Neuronal stem cell (in vitro differentiated cells): ENCODE measurements at regions not wholly inside any gene's neighbourhood (a gene's known extent, or its start where the extent isn't known, plus 50 kb on each side); places are given as distances from the start of the nearest gene placed in this dataset.
A peak's percentile ranks its signal among the peaks of the same experiment; 100 is the strongest.
"Not testable (repeated sequence)": the region's sequence is repeated elsewhere in the genome, so short reads cannot be mapped to it uniquely, and the experiment has no call there.

Experiments
- DNase-seq: peaks from one replicate; pipeline ENCODE4 v3.0.0-alpha.2; 2013; ENCODE audit warnings: low spot score
- H2AFZ ChIP-seq: one replicate; pipeline ENCODE4 v1.6.1; 2013; ENCODE audit warnings: mild to moderate bottlenecking, low read length, inconsistent platforms
- H2AK5ac ChIP-seq: 2 replicates; pipeline ENCODE4 v1.6.1; 2013; ENCODE audit warnings: low read depth, mild to moderate bottlenecking, inconsistent platforms, low read length, moderate library complexity, mixed read lengths
- H2BK120ac ChIP-seq: 2 replicates; pipeline ENCODE4 v1.6.1; 2013; ENCODE audit warnings: low read depth, mild to moderate bottlenecking, inconsistent platforms, low read length, moderate library complexity, mixed read lengths
- H2BK12ac ChIP-seq: one replicate; pipeline ENCODE4 v1.6.1; 2013; ENCODE audit warnings: low read length, inconsistent platforms
- H2BK15ac ChIP-seq: 2 replicates; pipeline ENCODE4 v1.6.1; 2013; ENCODE audit warnings: mild to moderate bottlenecking, low read length, inconsistent platforms, mixed read lengths
- H2BK5ac ChIP-seq: one replicate; pipeline ENCODE4 v1.6.1; 2013; ENCODE audit warnings: inconsistent platforms, mild to moderate bottlenecking, low read length, moderate library complexity
- H3K14ac ChIP-seq: one replicate; pipeline ENCODE4 v1.6.1; 2013; ENCODE audit warnings: low read length, inconsistent platforms
- H3K18ac ChIP-seq: 2 replicates; pipeline ENCODE4 v1.6.1; 2013; ENCODE audit warnings: low read length, inconsistent platforms
- H3K23ac ChIP-seq: 2 replicates; pipeline ENCODE4 v1.6.1; 2013; ENCODE audit warnings: low read depth, mild to moderate bottlenecking, mixed read lengths, low read length, inconsistent platforms; ENCODE audit not compliant: poor library complexity
- H3K27ac ChIP-seq: replicated peaks from 3 replicates; pipeline ENCODE4 v1.5.1; 2013; ENCODE audit warnings: low read length, inconsistent platforms
- H3K27me3 ChIP-seq, 3 experiments: 2 replicates each; pipeline ENCODE4 v1.6.1; 2013; ENCODE audit warnings: low read length in 3 of 3, mild to moderate bottlenecking in 2 of 3, inconsistent platforms in 1 of 3, low read depth in 1 of 3, mixed read lengths in 1 of 3, moderate library complexity in 1 of 3; ENCODE audit not compliant: control insufficient read depth in 3 of 3, insufficient read depth in 3 of 3
- H3K36me3 ChIP-seq, 2 donors: replicated peaks in 1 of 2; 2 replicates each; pipeline ENCODE4 v1.6.1; 2013; ENCODE audit warnings: low read length in 2 of 2; ENCODE audit not compliant: control insufficient read depth in 2 of 2, insufficient read depth in 2 of 2
- H3K4ac ChIP-seq: 2 replicates; pipeline ENCODE4 v1.6.1; 2013; ENCODE audit warnings: inconsistent platforms, mild to moderate bottlenecking, low read length, moderate library complexity
- H3K4me1 ChIP-seq, 2 donors: 1 replicate in 1 of 2; 2 replicates in 1 of 2; pipeline ENCODE4 v1.6.1; 2013; ENCODE audit warnings: low read length in 2 of 2, low read depth in 1 of 2; ENCODE audit not compliant: control insufficient read depth in 2 of 2, insufficient read depth in 1 of 2
- H3K4me2 ChIP-seq: one replicate; pipeline ENCODE4 v1.6.1; 2013; ENCODE audit warnings: mild to moderate bottlenecking, low read length, inconsistent platforms; ENCODE audit not compliant: insufficient read depth, poor library complexity, severe bottlenecking
- H3K4me3 ChIP-seq, 2 donors: 2 replicates each; pipeline ENCODE4 v1.5.1; 2013; ENCODE audit warnings: low read length in 2 of 2, mild to moderate bottlenecking in 2 of 2, inconsistent platforms in 1 of 2, moderate library complexity in 1 of 2
- H3K79me1 ChIP-seq: one replicate; pipeline ENCODE4 v1.6.1; 2013; ENCODE audit warnings: low read depth, mild to moderate bottlenecking, inconsistent platforms, low read length, moderate library complexity
- H3K9ac ChIP-seq: one replicate; pipeline ENCODE4 v1.6.1; 2013; ENCODE audit warnings: mild to moderate bottlenecking, low read depth, low read length, inconsistent platforms; ENCODE audit not compliant: poor library complexity
- H3K9me3 ChIP-seq, 2 donors: replicated peaks in 1 of 2; 2 replicates each; pipeline versions ENCODE3 to v1.6.1; 2013; ENCODE audit warnings: low read length in 2 of 2, mild to moderate bottlenecking in 2 of 2, inconsistent platforms in 1 of 2, low read depth in 1 of 2, mixed read lengths in 1 of 2, moderate library complexity in 1 of 2; ENCODE audit not compliant: control insufficient read depth in 2 of 2, insufficient read depth in 1 of 2
- H4K8ac ChIP-seq: one replicate; pipeline ENCODE4 v1.6.1; 2013; ENCODE audit warnings: low read depth, mild to moderate bottlenecking, inconsistent platforms, low read length, moderate library complexity
- H4K91ac ChIP-seq: one replicate; pipeline ENCODE4 v1.6.1; 2013; ENCODE audit warnings: low read length, low read depth, mild to moderate bottlenecking, inconsistent platforms; ENCODE audit not compliant: poor library complexity
- WGBS, 2 donors: extraction: QIAGEN DNeasy Blood & Tissue Kit; methylation state at CpG; one replicate each; pipeline ENCODE4 v1.1.7; 2013; ENCODE audit warnings: missing lambda C conversion rate in 2 of 2, mixed read lengths in 1 of 2; ENCODE audit not compliant: insufficient read length in 2 of 2, insufficient replicate concordance in 1 of 2; ENCODE audit errors: extremely low coverage in 2 of 2; 5-methylcytosine and 5-hydroxymethylcytosine counted together

DNA sequence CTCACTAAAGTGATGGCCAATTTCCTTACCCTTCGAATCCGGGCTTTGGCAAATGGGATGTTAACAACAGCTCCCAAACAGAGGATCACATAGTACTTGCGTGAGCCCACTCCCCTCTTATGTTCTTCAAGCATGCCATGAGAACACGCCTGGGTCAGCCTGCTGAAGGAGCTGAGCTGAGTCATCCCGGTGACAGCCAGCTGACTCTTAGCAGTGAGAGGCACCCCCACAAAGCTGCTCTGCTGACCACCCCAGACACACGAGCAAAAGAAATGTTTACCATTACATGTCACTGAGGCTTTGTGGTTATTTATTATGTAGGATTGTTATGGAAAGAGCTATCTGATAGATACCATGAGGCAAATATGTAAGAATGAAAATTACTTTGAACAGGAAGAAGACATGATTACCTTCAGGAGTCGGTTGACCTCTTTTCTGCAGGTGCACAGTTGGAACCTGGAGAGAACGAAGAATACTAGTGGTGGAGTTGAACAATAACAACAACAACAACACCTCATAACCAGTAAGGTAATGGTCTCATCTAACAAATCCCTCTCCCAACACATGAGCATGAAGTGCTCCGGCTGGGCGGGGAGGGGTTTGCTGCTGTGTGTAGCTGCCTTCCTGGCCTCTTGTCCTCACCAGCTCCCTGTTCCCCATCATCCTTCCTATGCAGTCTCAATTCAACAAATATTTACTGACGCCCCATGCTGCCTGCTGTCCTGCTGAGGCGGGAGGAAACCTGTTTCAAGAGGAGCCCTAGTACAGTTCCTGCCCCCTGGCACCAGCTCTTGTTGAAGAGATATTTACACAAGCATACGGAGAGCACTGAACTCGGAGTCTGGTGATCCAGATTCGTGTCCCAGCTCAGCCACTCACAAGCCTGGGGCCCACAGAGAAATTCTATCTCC, 69.4 kb upstream of the LHFPL2 start:
- Histone ChIP-seq H3K27me3 (peaks cover 0 to 6% (median 0%) of the 10 kb centered on the region in 3 experiments), H2AK5ac (no peak overlapping the region), H3K4me2 (no peak overlapping the region), H3K4me1 (peaks cover 10% of the 10 kb centered on the region in 2 donors), H3K14ac (no peak overlapping the region), H4K8ac (no peak overlapping the region), H3K36me3 (no peaks in the 10 kb centered on the region), H2BK15ac (no peak overlapping the region), H2BK12ac (no peak overlapping the region), H3K23ac (no peak overlapping the region), H3K4me3 (peak overlapping the region in 1 of 2 donors; percentile 11), H2BK120ac (no peak overlapping the region), H2BK5ac (no peak overlapping the region), H3K79me1 (no peaks in the 10 kb centered on the region), H3K18ac (peak overlapping the region; percentile 50), H2AFZ (no peak overlapping the region), H4K91ac (no peak overlapping the region), H3K9ac (no peak overlapping the region), H3K4ac (no peak overlapping the region), H3K9me3 (no peaks in the 10 kb centered on the region), H3K27ac (no peak overlapping the region)
- WGBS, 2 donors, result no CpG with 5 or more reads among the region's 15 CpGs
- DNase-seq, result no peak

DNA sequence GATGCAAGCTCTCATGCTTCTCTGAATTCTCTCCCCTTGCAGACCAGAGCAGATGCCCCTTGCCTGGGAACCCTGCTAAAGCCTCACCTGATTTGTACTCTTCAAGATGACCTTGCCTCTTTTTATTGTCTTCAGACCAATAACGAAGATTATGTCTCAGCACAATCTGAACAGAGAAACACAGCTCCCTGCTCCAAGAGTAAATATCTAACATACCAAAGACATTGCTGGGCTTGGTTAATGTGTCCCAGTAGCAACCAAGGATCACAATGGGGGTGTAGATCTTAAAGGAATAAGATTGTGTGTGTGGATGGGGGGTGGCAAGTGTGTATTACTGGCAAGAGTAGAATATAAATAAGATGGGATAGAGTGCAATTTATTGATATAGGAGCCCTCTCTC, 67.6 kb upstream of the LHFPL2 start:
- Histone ChIP-seq H3K9me3 (no peaks in the 10 kb centered on the region), H3K79me1 (no peaks in the 10 kb centered on the region), H2BK120ac (no peak overlapping the region), H2BK5ac (no peak overlapping the region), H3K23ac (no peak overlapping the region), H3K36me3 (no peaks in the 10 kb centered on the region), H3K4me3 (no peak overlapping the region), H2BK15ac (no peak overlapping the region), H4K8ac (no peak overlapping the region), H3K4ac (no peak overlapping the region), H3K9ac (no peak overlapping the region), H2BK12ac (no peak overlapping the region), H3K14ac (no peak overlapping the region), H2AK5ac (no peak overlapping the region), H3K27me3 (peaks cover 0 to 6% (median 0%) of the 10 kb centered on the region in 3 experiments), H3K4me1 (peaks cover 10% of the 10 kb centered on the region in 2 donors), H3K18ac (no peak overlapping the region), H2AFZ (no peak overlapping the region), H3K27ac (no peak overlapping the region), H4K91ac (no peak overlapping the region), H3K4me2 (no peak overlapping the region)
- DNase-seq, result no peak
- WGBS, 2 donors, result no CpG with 5 or more reads among the region's 1 CpG

DNA sequence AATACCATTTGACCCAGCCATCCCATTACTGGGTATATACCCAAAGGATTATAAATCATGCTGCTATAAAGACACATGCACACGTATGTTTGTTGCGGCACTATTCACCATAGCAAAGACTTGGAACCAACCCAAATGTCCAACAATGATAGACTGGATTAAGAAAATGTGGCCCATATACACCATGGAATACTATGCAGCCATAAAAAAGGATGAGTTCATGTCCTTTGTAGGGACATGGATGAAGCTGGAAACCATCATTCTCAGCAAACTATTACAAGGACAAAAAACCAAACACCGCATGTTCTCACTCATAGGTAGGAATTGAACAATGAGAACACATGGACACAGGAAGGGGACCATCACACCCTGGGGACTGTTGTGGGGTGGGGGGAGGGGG, 66.8 kb upstream of the LHFPL2 start:
- not testable (repeated sequence) for H3K4ac ChIP-seq, H3K14ac ChIP-seq, H4K8ac ChIP-seq, H2AK5ac ChIP-seq, H3K9ac ChIP-seq, H3K4me1 ChIP-seq, H3K79me1 ChIP-seq, H3K18ac ChIP-seq, H4K91ac ChIP-seq, H2AFZ ChIP-seq, H2BK5ac ChIP-seq, H3K9me3 ChIP-seq, H3K4me2 ChIP-seq, H2BK12ac ChIP-seq, DNase-seq, H3K23ac ChIP-seq, H2BK120ac ChIP-seq, H3K4me3 ChIP-seq, H3K27ac ChIP-seq, H3K36me3 ChIP-seq, H2BK15ac ChIP-seq, H3K27me3 ChIP-seq
- no CpG with 5 or more reads among the region's 3 CpGs for whole genome bisulfite sequencing, 2 donors

DNA sequence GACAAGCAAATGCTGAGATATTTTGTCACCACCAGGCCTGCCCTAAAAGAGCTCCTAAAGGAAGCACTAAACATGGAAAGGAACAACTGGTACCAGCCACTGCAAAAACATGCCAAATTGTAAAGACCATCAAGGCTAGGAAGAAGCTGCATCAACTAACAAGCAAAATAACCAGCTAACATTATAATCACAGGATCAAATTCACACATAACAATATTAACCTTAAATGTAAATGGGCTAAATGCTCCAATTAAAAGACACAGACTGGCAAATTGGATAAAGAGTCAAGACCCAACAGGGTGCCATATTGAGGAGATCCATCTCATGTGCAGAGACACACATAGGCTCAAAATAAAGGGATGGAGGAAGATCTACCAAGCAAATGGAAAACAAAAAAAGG, 63.1 kb upstream of the LHFPL2 start:
- H2BK12ac ChIP-seq, H3K36me3 ChIP-seq, H3K4me1 ChIP-seq, H4K8ac ChIP-seq, H2BK15ac ChIP-seq, H3K9me3 ChIP-seq, H3K18ac ChIP-seq, H3K27ac ChIP-seq, H3K79me1 ChIP-seq, H2BK5ac ChIP-seq, H2AFZ ChIP-seq, H3K23ac ChIP-seq, H3K4ac ChIP-seq, H3K14ac ChIP-seq, H4K91ac ChIP-seq, H2BK120ac ChIP-seq, H3K4me3 ChIP-seq, H3K27me3 ChIP-seq, DNase-seq, H2AK5ac ChIP-seq, H3K9ac ChIP-seq, H3K4me2 ChIP-seq: not testable (repeated sequence)
